AG09309 (cell line): ENCODE measurements at regions not wholly inside any gene's neighbourhood (a gene's known extent, or its start where the extent isn't known, plus 50 kb on each side); places are given as distances from the start of the nearest gene placed in this dataset.

Source experiments
- DNase-seq: peaks from one replicate; pipeline ENCODE4 v3.0.0-alpha.2; 2010; ENCODE audit warnings: low read depth
- H3K4me3 ChIP-seq: 2 replicates; pipeline ENCODE4 v1.5.1; 2011; ENCODE audit warnings: mild to moderate bottlenecking, low read depth, low read length, moderate library complexity; ENCODE audit not compliant: control insufficient read depth
- TF ChIP-seq, protein P1 (sequence below): IDR thresholded peaks from 2 replicates; pipeline ENCODE4 v1.5.1; 2011; ENCODE audit warnings: mild to moderate bottlenecking, low read depth, low read length, inconsistent platforms; ENCODE audit not compliant: insufficient read depth, control insufficient read depth; ENCODE audit errors: missing control alignments

DNA sequence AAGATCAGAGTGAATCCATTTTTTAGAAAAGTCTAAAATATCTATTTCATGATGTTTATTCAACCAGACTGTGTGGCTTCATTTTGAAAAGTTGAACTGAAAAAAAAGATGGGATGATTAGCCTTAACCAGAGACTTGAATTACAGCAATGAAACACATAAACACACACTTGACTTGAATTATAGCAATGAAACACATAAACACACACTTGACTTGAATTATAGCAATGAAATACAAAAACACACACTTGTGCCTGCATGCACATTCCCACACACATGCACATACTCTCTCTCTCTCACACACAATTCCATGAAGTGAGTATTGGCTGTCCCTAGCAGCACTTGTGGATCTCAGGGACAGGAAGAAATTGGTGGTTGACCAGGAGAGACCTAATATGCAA lies 286.8 kb downstream of the USP46 start:
- no peak overlapping the region for H3K4me3 ChIP-seq
- DNase-seq: no peak
- TF ChIP-seq, protein P1, sequence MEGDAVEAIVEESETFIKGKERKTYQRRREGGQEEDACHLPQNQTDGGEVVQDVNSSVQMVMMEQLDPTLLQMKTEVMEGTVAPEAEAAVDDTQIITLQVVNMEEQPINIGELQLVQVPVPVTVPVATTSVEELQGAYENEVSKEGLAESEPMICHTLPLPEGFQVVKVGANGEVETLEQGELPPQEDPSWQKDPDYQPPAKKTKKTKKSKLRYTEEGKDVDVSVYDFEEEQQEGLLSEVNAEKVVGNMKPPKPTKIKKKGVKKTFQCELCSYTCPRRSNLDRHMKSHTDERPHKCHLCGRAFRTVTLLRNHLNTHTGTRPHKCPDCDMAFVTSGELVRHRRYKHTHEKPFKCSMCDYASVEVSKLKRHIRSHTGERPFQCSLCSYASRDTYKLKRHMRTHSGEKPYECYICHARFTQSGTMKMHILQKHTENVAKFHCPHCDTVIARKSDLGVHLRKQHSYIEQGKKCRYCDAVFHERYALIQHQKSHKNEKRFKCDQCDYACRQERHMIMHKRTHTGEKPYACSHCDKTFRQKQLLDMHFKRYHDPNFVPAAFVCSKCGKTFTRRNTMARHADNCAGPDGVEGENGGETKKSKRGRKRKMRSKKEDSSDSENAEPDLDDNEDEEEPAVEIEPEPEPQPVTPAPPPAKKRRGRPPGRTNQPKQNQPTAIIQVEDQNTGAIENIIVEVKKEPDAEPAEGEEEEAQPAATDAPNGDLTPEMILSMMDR: no peak

DNA sequence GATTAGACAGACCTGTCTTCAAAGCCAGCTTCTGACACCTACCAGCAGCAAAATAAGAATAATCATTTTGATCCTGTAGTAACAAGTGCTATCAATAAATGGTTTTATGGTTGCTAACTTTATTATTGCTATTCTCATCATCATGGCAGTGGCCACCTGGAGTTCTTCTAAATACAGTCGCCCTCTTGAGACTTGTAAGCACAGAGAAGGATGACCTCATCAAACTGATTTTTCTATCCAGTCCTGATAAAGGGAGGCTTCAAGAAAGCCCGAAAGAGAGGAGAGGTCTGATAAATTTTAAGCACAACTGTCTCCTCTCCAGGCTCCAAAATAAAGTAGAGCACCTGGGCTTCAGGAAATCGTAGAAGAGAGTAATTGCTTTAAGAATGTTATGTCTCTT lies 286.4 kb downstream of the USP46 start:
- no peak overlapping the region for H3K4me3 ChIP-seq
- TF ChIP-seq, protein P1: no peak
- no peak for DNase-seq

DNA sequence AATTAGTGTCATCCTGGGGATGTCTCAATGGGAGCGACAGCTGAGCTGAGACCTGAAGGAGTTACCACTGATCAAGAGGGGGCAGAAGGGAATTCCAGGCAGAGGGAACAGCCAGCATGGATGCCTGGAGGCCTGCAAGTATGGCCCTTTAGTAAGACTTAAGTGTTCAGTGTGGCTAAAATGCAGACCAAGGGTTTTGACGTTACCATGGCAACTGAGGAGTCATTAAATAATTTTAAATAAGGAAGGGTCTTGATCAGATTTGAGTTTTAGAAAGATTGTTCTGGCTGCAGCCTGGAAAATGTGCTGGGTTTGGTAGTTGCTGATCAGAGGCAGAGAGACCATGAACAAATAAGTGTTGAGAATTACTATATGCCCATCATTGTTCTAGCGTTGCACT lies 285.5 kb downstream of the USP46 start:
- DNase-seq: no peak
- TF ChIP-seq, protein P1: no peak
- no peak overlapping the region for H3K4me3 ChIP-seq

DNA sequence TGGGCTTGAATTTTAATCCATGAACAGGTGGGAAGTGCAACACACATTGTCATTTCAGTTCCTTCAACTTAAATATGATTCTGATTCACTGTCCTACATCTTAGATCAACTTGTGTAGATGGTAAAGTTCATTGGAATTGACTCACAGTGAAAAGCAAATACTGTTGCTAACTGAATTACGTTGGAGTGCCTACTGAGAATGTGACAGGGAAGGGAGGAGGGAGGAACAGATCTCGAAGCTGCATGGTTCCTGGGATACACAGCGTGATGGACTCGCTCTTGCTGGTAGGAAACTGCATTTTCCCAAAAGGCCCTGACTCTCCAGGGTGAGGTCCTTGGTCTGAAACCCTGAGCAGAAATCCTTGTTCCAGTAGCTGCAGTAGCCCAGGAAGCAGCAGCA lies 284.2 kb downstream of the USP46 start:
- DNase-seq: no peak
- TF ChIP-seq, protein P1: no peak
- no peak overlapping the region for H3K4me3 ChIP-seq

DNA sequence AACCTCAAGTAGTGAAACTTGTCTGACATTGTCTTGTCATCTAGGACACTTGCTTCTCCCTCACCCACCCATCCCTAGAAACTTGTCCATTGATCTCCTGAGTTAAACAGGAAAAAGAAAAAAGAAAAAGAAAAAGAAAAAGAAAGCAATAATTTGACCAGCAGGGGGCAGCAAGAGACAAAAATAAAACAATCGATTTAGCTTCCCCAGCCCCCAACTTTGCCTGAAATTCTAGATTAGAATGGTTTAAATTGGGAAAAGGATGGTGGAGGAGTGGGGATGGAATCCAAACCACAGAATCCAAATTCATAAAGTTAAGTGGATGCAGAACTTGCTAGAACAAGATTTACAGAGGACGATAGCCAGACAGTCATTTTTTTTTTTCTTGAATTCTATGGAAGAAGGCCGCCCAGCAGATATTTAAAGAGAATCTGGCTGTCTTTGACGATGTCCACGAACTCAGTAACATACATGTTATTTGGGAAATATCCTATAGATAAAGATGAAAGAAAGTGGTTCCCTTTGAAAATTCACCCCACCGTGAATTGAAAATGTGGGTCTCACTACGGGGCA lies 282.9 kb downstream of the USP46 start:
- no peak overlapping the region for H3K4me3 ChIP-seq
- TF ChIP-seq, protein P1: peak; percentile 44
- DNase-seq: peak; percentile 39

DNA sequence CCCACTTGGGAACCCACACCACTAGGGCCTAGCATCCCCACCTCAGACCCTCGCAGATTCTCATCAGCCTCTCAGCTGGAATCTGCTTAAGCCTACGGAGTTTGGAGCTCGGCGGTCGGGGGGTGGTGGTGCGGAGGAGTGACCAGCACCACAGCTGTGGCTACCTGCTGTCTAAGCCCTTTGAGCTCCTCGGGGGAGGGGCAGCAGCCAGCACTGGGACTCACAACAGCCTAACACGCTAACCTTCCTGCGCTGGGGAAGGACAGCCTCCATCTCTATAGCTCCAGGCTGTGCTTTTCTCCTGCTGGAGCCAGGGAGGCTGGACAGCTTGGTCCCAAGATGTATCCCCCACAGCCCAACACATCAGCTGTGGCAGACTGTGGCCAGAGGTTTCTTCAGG lies 281.5 kb downstream of the USP46 start:
- no peak for DNase-seq
- no peak overlapping the region for H3K4me3 ChIP-seq
- TF ChIP-seq, protein P1: no peak

DNA sequence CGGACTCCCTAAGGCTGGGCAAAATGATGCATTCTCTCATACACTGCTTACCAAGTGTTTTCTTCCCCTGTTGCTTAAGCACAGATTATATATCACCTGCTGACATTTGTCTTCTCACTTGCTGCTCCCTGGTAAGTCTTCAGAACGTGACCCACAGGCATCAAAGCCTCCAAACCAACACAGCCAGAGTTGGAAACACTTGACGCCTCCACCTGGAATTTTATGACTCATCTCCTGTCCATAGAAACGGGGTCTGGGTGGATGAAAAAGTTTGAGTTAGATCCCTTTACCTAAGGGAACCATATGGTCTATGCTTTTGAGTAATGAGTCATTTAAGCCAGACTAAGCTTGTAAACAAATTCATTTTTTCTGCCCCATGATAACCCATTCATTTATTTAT lies 251.6 kb downstream of the USP46 start:
- DNase-seq: no peak
- H3K4me3 ChIP-seq: no peak overlapping the region
- TF ChIP-seq, protein P1: no peak
